Right hindlimb (tissue), 1 donor: ENCODE measurements at regions not wholly inside any gene's neighbourhood (a gene's known extent, or its start where the extent isn't known, plus 50 kb on each side); places are given as distances from the start of the nearest gene placed in this dataset.

Experiments
- DNase-seq: peaks from one replicate; pipeline ENCODE4 v3.0.0-alpha.2; 2018

DNA sequence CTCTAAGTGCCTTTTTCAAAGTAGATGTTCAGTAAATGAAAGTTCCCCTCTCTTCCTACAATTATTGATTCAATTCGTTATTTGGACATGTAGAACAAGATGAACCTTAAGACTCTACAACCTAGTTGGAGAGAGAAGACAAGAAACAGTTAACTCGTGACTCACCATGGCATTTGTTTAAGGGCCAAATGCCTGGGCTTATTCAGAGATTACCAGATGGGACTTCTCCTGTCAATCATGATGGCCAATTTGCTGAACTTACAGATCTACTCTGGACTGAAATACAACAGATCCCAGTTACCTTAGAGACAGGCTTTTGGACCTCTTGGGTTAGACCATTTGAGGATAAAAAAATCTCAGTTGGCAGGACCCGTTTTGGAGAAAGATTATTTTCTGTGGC is 93.5 kb downstream of the C1orf94 start:
- DNase-seq: no peak

DNA sequence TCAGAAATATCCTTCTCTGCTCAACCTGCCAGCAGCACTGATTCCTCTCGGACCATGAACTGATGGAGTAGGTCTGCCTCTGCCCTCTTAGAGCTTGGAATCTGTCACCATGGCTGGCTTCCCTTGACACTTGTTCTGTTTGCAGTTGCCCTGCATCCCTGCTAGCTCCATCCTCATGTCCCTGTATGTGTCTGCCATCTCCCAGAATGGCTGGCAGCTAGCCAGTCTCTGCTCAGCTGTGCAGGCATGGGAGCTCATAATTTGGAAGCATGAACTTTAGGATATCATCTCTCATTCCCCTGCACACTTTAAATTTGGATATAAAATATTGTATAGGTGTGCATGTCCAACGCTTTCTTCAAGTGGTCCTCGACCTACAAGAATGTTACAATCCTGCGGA is 95.4 kb downstream of the C1orf94 start:
- DNase-seq: no peak

DNA sequence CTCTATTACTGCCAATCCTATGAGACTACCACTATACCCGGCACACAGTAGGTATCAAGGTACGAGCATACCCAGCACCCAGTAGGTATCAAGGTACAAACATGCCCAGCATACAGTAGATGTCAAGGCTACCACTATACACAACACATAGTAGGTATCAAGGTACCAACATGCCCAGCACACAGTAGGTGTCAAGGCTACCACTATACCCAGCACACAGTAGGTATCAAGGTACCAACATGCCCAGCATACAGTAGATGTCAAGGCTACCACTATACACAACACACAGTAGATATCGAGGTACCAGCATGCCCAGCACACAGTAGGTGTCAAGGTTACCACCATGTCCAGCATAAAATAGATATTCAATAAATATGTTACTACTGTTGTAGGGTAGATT is 98.4 kb downstream of the C1orf94 start:
- no peak for DNase-seq

DNA sequence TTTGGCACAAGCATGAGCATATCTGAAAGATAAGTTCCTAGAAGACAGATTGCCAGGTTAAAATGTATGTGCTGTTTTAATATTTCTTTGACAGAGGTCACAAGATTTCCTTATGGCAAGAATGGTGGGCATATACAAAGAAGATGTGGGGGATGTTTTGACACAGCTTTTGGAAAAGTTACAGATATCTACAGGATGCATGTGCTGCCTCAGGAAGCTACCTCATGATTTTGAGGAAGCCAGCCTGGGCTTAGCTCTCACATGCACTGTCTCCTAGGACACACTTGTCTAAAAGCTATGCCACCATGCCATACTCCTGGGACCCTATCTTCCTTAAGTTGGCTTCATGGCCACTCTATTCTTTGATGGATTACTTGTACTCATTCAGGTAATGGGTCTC is 99.9 kb downstream of the C1orf94 start:
- DNase-seq: no peak

DNA sequence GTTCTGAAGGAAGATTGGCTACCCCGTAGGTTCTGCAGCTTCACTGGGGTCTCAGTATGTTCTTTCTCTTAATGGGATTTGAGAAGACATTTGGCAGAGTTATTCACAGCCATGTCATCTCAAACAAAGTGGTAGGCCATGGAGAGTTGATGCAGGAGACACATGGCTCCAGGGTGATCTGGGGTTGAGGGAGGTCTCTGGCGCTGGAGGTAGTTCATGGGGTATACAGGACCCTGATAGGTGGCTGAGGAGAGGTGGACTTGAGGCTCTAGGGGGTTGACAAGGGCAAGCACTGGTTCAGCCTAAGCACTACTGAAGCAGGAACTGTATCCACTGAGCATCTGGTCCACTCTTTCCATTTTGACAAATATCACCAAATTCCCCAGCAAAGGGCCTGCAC is 100.4 kb downstream of the C1orf94 start:
- DNase-seq: no peak

DNA sequence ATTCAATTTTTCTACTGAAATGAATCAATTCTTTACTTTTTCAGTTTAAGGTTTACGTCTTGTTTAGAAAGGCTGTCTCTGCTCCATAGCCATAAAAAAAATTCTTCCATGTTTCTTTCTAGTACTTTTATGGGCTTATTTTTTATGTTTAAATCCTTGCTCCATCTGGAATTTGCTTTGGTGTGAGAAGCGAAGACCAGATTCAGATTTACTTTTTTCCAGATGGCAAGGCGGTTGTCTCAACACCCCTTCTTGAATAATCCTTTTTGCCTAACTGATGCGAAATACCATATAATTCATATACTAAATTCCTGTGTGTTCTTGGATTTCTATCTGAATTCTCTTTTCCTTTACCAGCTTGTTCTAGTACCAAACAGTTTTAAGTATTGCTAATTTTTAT is 101.5 kb downstream of the C1orf94 start:
- no peak for DNase-seq

DNA sequence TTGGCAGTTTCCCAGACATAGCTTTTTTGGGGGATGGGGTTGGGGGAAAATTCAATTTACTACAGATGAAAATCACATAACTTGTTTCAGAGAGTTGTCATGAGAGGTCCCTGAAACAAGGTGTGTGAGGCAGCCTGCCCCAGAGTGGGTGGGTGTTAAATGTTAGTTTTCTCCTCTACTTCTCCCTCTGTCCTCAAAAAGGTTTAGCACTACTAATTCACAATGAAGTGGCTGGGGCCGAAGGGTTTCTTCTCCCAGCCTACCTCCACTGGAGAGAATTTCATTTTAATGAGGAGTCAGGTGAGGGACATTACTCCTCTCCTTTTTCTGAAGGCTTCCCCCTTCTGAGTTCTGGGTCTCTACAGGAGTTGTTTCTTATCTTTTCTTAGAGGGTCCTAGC is 103.3 kb downstream of the C1orf94 start:
- no peak for DNase-seq

DNA sequence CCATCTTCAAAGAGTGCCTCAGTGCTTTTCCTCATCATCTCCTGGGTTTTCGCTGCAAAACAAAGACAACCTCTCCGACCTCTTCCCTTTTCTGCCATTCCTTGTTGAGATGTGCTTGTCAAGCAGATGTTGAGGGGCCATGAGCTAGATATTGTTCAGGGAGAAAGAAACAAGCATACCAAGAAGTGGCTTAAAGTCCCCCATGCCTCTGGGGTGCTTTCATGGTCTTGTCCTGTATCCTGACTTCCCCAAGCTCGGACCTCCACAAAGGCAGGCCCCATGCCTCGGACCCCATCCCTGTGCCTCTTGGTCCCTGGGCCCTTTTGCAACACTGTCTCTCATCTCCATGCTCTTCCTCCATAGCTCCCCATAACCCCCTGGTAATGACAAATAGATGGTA is 103.8 kb downstream of the C1orf94 start:
- DNase-seq: no peak

DNA sequence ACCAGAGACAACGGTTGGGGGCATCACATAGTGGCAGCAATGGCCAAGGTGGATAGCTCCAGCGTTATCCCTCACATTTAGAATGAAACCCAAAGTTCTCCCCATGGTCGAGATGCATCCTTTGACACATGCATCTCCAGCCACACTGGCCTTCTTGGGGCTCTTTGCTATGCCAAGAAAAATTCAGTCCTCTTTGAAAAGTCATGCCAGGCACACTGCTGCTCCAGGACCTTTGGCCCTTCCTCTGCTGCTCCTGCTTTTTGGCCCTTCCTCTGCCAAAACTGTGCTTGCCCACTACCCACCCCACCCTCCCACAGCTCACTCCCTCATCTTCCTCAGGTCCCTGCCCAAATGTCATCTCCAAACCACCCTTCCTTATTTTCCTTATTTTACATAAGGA is 106.4 kb downstream of the C1orf94 start:
- no peak for DNase-seq

DNA sequence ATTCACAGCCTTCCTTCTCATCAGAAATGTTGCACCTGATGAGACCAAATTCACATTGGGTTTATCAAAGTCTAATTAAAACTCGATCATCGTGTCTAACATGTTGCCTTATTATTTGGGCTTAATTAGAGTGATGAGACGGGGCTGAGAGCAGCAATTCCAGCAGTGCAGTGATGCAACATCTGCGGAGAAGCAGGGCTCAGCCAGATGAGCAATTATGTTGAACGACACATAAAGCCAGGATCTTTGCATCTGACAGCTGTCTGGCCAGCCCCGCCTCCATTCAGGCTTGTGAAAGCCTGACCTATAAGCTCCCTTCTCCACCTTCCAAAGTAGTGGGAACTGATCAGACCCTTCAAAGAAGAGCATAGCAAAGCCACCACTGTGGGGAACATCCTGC is 109.8 kb downstream of the C1orf94 start:
- no peak for DNase-seq

DNA sequence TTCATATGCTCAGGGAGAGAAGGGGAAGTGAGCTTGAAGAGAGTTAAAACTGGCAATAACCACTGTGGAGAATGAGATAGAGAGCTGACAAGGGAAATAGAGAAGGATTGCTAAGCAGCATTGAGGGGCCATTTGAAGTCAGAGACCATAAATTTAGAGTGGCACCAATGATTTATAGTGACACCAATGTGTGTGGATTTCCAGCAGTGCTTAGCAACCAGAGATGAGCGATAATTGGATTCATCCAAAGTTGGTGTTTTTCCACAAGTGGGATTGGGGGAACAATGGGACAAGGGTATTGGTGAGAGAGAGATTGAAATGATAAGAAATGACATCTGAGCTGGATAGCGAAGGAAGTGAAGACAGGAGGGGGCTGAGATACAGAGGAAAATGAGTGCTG is 114.1 kb downstream of the C1orf94 start:
- DNase-seq: no peak

DNA sequence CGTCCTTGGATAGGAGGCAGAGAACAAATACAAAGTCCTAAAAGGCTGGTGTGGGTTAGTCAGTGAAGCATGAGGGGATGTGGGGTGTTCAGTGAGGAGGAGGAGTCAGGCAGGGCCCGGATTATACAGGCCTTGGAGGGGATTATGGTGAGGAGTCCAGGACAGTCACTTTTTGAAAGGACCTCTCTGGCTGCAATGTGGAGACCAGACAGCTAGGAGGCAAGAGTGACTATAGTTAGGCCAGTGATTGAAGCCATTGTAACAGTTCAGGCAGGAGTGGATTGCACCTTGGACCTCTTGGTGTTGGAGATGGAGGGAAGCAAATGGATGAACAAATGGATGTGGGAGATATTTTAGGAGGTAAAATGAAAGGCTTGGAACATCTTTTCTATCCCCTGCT is 115.8 kb downstream of the C1orf94 start:
- DNase-seq: no peak

DNA sequence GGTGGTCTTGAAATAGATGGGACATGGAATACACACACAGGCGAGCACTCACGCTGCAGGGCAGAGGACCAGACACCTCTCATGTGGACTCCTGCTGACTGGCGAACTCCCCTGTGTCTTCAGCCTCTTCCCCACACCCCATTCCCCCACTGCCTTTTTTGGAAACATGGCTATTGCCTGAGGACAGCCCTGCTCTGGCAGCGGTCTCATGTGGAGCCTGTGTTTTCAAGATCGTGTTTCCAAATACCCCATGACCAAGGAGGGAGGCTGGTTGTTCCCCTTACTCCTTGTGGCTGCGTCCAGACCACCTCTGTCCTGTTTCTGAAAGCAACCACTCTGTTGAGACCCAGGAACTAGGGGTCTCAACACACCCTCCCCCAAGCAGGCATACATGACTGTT is 119.4 kb downstream of the C1orf94 start:
- no peak for DNase-seq

DNA sequence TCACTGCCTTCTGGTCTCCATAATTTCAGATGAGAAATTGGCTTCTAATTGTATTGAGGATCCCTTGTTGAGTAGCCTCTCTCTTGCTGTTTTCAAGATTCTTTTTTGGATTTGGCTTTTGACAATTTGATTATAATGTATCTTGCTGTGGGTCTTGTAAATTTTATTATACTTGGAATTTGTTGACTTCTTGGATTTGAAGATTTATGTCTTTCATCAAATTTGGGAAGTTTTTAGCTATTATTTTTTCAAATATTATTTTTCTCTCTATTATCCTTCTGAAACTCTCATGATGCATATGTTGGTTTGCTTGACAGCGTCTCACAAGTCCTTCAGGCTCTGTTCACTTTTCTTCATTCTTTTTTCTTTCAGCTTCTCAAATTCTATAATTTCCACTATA is 126.1 kb downstream of the C1orf94 start:
- DNase-seq: no peak

DNA sequence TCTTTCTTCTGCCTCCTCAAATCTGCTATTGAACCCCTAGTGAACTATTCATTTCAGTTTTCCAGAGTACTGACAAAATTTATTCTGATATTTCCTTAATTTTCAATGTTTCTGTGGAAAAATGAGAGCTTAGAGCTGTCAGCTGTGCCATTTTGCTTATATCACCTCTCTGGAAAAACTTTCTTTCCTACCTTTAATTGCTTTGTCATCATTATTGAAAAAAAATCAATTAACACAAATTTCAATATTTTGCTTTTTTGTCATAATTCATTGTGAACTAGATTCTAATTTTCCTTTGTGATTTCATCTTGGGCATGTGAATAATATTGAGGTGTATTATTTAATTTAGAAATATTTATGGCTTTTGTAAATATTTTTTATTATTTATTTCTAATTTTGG is 126.5 kb downstream of the C1orf94 start:
- no peak for DNase-seq

DNA sequence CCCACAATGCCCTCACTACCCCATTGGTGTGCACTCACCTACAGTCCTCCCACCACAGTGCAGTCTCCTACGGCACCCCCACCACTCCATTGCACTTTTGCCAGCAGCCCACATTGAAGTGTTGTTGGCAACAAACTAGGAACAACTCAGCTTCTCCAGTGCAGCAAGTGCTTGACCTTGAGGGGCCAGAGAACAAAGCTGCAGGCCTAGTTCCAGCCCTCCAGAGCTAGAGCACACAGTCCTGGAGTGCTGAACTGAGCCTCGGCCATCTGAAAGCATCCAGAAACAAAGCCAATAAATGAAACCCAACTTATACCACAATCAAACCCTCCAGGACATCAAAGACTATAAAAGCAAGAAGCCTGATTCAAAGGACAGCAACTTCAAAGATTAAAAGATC is 129.9 kb downstream of the C1orf94 start:
- no peak for DNase-seq

DNA sequence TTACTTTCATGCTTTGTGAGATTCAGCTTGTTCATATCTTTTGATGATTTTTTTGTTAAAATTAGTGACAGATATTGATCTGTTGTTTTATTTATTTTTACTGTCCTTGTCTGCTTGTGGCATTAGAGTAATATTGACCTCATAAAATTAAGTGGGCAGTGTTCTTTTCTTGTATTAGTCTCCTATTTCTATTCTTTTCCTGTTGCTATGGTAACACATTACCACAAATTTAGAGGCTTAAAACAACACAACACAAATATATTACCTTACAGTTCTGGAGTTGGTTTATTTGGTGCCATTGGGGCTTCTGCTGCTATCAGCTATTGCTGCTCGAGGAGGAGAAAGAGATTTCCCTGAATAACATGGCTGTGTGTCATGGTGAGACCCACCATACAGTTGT is 135.7 kb downstream of the C1orf94 start:
- no peak for DNase-seq

DNA sequence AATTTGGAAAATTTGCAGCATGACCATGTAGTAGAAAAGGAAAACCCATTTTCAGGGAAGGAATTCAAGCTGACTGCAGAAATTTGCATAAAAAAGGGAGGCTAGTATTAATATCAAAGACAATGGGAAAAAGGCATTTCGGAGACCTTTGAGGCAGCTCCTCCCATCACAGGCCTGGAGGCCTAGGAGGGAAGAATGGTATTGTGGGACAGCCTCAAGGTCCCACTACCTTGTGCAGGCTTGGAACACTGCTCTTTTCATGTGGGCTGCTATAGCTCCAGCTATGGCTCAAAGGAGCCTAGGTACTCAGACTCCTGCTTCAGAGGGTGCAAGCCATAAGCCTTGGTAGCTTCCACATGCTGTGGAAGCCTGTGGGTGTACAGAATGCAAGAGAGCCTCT is 139.3 kb downstream of the C1orf94 start:
- DNase-seq: no peak

DNA sequence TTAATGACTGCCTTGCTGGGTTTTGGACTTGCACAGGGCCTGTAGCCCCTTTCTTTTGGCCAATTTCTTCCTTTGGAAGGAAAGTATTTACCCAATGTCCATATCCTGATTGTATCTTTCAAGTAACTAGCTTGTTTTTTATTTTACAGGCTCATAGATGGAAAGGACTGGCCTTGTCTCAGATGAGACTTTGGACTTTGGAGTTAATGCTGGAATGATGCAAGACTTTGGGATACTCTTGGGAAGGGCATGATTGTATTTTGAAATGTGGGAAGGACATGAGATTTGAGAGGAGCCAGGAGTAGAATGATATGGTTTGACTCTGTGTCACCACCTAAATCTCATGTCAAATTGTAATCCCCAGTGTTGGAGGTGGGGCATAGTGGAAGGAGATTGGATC is 140.1 kb downstream of the C1orf94 start:
- DNase-seq: no peak

DNA sequence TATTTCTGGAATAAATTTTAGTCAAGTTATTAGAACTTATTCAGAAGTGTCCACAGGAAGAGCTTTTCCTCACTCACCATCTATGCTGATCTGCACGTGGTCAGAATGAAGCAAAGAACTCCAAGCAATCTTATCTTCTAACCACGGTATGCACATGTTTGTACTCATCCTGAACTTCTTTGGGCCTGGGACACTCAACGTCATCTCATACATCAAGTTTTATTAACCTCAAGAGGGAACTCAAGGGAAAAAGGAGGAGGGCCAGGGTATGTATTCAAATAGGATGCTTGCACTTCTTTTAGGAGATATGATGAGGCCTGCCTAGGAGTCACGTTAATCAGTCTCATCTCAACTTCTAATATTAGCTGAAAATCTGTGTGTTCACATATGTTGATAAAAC is 142.5 kb downstream of the C1orf94 start:
- no peak for DNase-seq

DNA sequence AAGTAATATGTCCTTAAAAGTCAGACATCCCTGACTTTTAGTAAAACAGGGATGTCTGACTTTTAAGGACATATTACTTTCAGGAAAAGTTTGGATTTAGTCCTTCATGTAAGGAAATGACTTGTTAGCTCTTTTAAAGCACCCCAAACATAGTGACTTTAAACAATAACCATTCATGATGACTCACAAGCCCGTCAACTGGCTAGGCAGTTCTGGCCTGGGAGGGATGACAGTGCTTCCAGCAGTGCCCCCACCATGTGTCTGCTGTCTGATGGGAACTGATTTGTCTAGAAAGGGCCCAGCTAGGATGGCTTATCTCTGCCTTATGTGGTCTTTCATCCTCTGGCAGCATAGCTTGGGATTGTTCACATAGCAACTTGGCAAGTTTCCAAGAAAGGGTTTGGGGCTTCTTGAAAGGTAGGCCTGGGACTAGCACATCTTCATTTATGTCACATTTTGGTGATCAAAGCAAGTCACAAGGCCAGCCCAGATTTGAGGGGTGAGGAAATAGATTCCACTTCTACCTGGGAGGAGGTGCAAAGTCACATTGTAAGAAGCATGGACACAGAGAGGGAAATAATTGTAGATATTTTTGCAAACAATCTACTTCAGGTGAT is 143.5 kb downstream of the C1orf94 start:
- no peak for DNase-seq

DNA sequence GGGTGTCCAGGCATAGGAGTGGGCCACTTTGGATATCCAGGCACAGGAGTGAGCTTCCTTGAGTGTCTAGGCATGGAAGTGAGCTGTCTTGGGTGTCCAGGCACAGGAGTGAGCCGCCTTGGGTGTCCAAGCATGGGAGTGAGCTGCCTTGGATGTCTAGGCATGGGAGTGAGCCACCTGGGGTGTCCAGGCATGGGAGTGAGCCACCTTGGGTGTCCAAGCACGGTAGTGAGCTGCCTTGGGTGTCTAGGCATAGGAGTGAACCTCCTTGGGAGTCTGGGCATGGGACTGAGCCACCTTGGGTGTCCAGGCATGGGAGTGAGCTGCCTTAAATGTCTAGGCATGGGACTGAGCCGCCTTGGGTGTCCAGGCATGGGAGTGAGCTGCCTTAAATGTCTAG is 146.3 kb downstream of the C1orf94 start:
- DNase-seq: no peak

DNA sequence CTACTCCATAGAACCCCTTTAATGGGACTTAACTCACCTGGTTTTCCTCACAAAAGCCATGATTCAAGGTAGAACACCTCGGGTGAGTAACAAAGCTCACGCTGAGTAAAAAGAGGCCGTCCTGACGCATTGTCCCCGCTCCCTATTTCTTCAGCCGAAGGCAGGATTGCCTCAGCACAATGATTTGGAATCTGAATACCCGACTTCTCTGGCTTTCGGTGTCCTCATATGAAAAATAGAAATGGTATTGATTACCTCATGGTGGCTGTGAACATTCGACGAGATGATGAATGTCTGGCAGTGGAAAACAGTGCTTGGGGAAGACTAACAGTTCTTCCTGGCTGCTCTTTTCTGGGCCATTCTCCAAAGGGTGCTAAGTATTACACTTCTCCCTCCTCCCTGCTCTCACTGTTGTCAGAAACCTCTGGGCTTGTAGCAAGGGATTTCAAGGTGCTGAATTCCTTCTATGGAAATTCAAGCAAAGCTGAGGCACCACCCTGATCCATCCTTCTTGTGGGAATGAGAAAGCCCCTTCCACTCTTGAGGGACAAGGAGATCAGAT is 148.3 kb downstream of the C1orf94 start:
- no peak for DNase-seq

DNA sequence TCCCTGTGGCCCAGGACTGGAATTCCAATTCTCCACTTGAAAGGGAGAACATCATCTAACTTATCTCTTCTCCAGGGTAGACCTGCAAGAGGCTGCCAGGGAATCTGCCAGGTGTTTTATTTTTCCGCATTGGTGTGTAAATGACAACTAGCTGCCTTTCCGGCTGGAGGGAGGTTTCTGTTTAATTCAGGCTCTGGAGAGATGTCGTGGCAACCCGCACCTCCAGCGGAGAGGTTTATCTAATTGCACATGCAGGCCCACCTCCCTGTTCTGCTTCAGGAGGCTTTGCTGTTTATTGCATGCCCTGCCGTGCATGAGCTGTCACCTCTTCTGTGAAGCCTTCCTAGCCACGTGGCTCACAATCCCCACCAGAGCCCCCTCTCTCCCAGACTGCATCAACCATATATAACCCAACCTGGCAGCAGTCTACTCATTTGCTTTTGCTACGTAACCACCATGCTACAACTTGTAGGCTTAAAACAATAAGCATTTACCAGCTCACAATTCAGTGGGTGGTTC is 151.6 kb downstream of the C1orf94 start:
- no peak for DNase-seq

DNA sequence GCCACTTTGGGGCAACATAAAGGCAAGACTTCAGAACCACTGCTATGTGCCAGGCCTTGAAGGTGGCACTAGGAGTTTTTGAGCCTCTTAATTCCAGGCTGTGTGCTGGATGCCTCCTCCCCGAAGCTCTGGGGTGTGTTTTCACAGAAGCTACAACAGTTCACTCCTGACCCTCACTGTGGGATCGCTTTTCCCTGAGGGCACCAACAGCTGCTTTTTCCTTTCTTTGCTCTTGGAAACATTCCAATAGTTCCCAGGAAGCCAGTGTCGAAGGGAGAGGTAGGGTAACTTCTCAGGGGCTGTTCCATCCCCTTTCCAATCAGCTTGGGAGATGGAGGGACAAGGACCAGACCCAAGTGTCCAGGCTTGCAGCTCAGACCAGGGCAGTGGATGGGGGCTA is 153.4 kb downstream of the C1orf94 start:
- DNase-seq: no peak
